ENCODE measurements at regions not wholly inside any gene's neighbourhood (a gene's known extent, or its start where the extent isn't known, plus 50 kb on each side); places are given as distances from the start of the nearest gene placed in this dataset.

- ChIA-PET POLR2A (ENCODE audit: low non-redundant PET) (no interaction called here), CTCF (no interaction called here)
- Histone ChIP-seq H3K36me3 (ENCODE audit: insufficient read depth, low read length, poor library complexity, severe bottlenecking) (no peaks in the 10 kb centered on the region), H3K27me3 (replicated peaks; ENCODE audit: insufficient read depth, low read depth, low read length, poor library complexity) (no peaks in the 10 kb centered on the region), H3K4me3 (ENCODE audit: low read depth, low read length, poor library complexity, severe bottlenecking) (no peak overlapping the region), H3K27ac (ENCODE audit: low read depth, low read length, poor library complexity, severe bottlenecking) (no peak overlapping the region), H3K9me3 (ENCODE audit: low read depth, low read length, poor library complexity, severe bottlenecking) (no peaks in the 10 kb centered on the region), H3K4me1 (ENCODE audit: insufficient read depth, low read length, poor library complexity, severe bottlenecking) (peaks cover 3% of the 10 kb centered on the region)
- no TSS peak for BruUV-seq (replicated peaks)
- intact Hi-C loops (cut with micrococcal nuclease; ENCODE audit: unreplicated experiment), result no loop called here
- DNase-seq (ENCODE audit: low spot score), result no peak
- TF ChIP-seq EZH2 (IDR thresholded peaks at IDR 0.05; ENCODE audit: borderline replicate concordance, low read depth, low read length, poor library complexity, severe bottlenecking), result no peak
- TF ChIP-seq, protein P1, sequence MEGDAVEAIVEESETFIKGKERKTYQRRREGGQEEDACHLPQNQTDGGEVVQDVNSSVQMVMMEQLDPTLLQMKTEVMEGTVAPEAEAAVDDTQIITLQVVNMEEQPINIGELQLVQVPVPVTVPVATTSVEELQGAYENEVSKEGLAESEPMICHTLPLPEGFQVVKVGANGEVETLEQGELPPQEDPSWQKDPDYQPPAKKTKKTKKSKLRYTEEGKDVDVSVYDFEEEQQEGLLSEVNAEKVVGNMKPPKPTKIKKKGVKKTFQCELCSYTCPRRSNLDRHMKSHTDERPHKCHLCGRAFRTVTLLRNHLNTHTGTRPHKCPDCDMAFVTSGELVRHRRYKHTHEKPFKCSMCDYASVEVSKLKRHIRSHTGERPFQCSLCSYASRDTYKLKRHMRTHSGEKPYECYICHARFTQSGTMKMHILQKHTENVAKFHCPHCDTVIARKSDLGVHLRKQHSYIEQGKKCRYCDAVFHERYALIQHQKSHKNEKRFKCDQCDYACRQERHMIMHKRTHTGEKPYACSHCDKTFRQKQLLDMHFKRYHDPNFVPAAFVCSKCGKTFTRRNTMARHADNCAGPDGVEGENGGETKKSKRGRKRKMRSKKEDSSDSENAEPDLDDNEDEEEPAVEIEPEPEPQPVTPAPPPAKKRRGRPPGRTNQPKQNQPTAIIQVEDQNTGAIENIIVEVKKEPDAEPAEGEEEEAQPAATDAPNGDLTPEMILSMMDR (conservative IDR thresholded peaks at IDR 0.05; ENCODE audit: low read depth, low read length), result no peak
These were observed 146.8 kb downstream of the PIK3R1 start for GRCh38 chr5:68362331-68362730.

- no peaks in the 10 kb centered on the region for H3K36me3 ChIP-seq (ENCODE audit: insufficient read depth, low read length, poor library complexity, severe bottlenecking)
- H3K4me3 ChIP-seq (ENCODE audit: low read depth, low read length, poor library complexity, severe bottlenecking), result no peak overlapping the region
- no peaks in the 10 kb centered on the region for H3K9me3 ChIP-seq (ENCODE audit: low read depth, low read length, poor library complexity, severe bottlenecking)
- TF ChIP-seq, protein P1 (conservative IDR thresholded peaks at IDR 0.05; ENCODE audit: low read depth, low read length), result no peak
- TF ChIP-seq EZH2 (IDR thresholded peaks at IDR 0.05; ENCODE audit: borderline replicate concordance, low read depth, low read length, poor library complexity, severe bottlenecking), result no peak
- peaks cover 3% of the 10 kb centered on the region for H3K4me1 ChIP-seq (ENCODE audit: insufficient read depth, low read length, poor library complexity, severe bottlenecking)
- no peaks in the 10 kb centered on the region for H3K27me3 ChIP-seq (replicated peaks; ENCODE audit: insufficient read depth, low read depth, low read length, poor library complexity)
- CTCF ChIA-PET, result no interaction called here
- intact Hi-C loops (cut with micrococcal nuclease; ENCODE audit: unreplicated experiment), result no loop called here
- no peak for DNase-seq (ENCODE audit: low spot score)
- POLR2A ChIA-PET (ENCODE audit: low non-redundant PET), result no interaction called here
- H3K27ac ChIP-seq (ENCODE audit: low read depth, low read length, poor library complexity, severe bottlenecking), result no peak overlapping the region
- no TSS peak for BruUV-seq (replicated peaks)
These were observed 150.3 kb downstream of the PIK3R1 start for GRCh38 chr5:68365889-68366288.

DNA sequence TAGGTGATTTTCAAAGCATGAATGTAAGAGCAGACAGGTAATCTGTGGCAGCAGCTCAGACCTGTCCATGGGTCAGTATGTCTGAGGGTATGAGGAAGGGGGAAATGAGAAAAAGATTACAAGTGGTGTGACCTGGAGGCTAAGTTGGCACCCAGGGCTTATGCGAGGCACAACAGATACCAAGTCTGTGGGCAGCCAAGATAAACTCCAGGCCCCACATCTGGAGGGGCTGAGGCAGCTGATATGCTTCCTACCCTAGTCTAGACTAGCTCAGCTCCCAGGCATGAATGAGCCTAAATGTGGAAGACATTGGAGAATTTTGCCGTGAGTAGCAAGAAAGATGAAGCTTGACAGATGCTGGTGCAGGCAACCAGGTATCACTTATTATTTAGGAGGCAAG lies 151.7 kb downstream of the PIK3R1 start:
- no peaks in the 10 kb centered on the region for H3K27me3 ChIP-seq (replicated peaks; ENCODE audit: insufficient read depth, low read depth, low read length, poor library complexity)
- CTCF ChIA-PET, result no interaction called here
- no peak for DNase-seq (ENCODE audit: low spot score)
- H3K9me3 ChIP-seq (ENCODE audit: low read depth, low read length, poor library complexity, severe bottlenecking), result no peaks in the 10 kb centered on the region
- POLR2A ChIA-PET (ENCODE audit: low non-redundant PET), result no interaction called here
- TF ChIP-seq, protein P1 (conservative IDR thresholded peaks at IDR 0.05; ENCODE audit: low read depth, low read length), result no peak
- no peak for TF ChIP-seq EZH2 (IDR thresholded peaks at IDR 0.05; ENCODE audit: borderline replicate concordance, low read depth, low read length, poor library complexity, severe bottlenecking)
- peaks cover 3% of the 10 kb centered on the region for H3K4me1 ChIP-seq (ENCODE audit: insufficient read depth, low read length, poor library complexity, severe bottlenecking)
- no peak overlapping the region for H3K27ac ChIP-seq (ENCODE audit: low read depth, low read length, poor library complexity, severe bottlenecking)
- no TSS peak for BruUV-seq (replicated peaks)
- no peaks in the 10 kb centered on the region for H3K36me3 ChIP-seq (ENCODE audit: insufficient read depth, low read length, poor library complexity, severe bottlenecking)
- intact Hi-C loops (cut with micrococcal nuclease; ENCODE audit: unreplicated experiment), result no loop called here
- H3K4me3 ChIP-seq (ENCODE audit: low read depth, low read length, poor library complexity, severe bottlenecking), result no peak overlapping the region

Data from A673 (cell line).